ENCODE measurements at regions not wholly inside any gene's neighbourhood (a gene's known extent, or its start where the extent isn't known, plus 50 kb on each side); places are given as distances from the start of the nearest gene placed in this dataset.

GRCh38 chr3:6631376-6631775, 229.5 kb upstream of the GRM7 start:
- TF ChIP-seq, protein P1, sequence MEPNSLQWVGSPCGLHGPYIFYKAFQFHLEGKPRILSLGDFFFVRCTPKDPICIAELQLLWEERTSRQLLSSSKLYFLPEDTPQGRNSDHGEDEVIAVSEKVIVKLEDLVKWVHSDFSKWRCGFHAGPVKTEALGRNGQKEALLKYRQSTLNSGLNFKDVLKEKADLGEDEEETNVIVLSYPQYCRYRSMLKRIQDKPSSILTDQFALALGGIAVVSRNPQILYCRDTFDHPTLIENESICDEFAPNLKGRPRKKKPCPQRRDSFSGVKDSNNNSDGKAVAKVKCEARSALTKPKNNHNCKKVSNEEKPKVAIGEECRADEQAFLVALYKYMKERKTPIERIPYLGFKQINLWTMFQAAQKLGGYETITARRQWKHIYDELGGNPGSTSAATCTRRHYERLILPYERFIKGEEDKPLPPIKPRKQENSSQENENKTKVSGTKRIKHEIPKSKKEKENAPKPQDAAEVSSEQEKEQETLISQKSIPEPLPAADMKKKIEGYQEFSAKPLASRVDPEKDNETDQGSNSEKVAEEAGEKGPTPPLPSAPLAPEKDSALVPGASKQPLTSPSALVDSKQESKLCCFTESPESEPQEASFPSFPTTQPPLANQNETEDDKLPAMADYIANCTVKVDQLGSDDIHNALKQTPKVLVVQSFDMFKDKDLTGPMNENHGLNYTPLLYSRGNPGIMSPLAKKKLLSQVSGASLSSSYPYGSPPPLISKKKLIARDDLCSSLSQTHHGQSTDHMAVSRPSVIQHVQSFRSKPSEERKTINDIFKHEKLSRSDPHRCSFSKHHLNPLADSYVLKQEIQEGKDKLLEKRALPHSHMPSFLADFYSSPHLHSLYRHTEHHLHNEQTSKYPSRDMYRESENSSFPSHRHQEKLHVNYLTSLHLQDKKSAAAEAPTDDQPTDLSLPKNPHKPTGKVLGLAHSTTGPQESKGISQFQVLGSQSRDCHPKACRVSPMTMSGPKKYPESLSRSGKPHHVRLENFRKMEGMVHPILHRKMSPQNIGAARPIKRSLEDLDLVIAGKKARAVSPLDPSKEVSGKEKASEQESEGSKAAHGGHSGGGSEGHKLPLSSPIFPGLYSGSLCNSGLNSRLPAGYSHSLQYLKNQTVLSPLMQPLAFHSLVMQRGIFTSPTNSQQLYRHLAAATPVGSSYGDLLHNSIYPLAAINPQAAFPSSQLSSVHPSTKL (CRISPR knock-in tag; IDR thresholded peaks at IDR 0.05): no peak
- TF ChIP-seq ZNF775 (CRISPR knock-in tag; IDR thresholded peaks at IDR 0.05; ENCODE audit: borderline replicate concordance): no peak
- TF ChIP-seq MLLT10 (CRISPR knock-in tag; IDR thresholded peaks at IDR 0.05): no peak
- no peak for TF ChIP-seq ZBTB4 (CRISPR knock-in tag; IDR thresholded peaks at IDR 0.05; ENCODE audit: borderline replicate concordance)
- no peak for TF ChIP-seq HBP1 (CRISPR knock-in tag; IDR thresholded peaks at IDR 0.05; ENCODE audit: low read depth)
- TF ChIP-seq WIZ (CRISPR knock-in tag; IDR thresholded peaks at IDR 0.05): no peak
- TF ChIP-seq JUND (CRISPR knock-in tag; IDR thresholded peaks at IDR 0.05): no peak
- TF ChIP-seq NR1H2 (CRISPR knock-in tag; IDR thresholded peaks at IDR 0.05; ENCODE audit: borderline replicate concordance, low read depth): no peak
- TF ChIP-seq ZNF672 (CRISPR knock-in tag; IDR thresholded peaks at IDR 0.05): no peak
- no peak for TF ChIP-seq ZNF577 (CRISPR knock-in tag; IDR thresholded peaks at IDR 0.05; ENCODE audit: borderline replicate concordance, low read depth)
- no peak for TF ChIP-seq THYN1 (CRISPR knock-in tag; IDR thresholded peaks at IDR 0.05; ENCODE audit: borderline replicate concordance, low read depth)
- no peak overlapping the region for H2AFZ ChIP-seq (ENCODE audit: low read length)
- intact Hi-C loops (cut with micrococcal nuclease; ENCODE audit: unreplicated experiment): no loop called here
- no peak for ATAC-seq
- H3K4me2 ChIP-seq (ENCODE audit: low read depth, low read length): no peak overlapping the region
- no peaks in the 10 kb centered on the region for H3K27me3 ChIP-seq (ENCODE audit: control insufficient read depth in 1 of 2, insufficient read depth in 2 of 2, low read length in 2 of 2)
- DNase-seq (ENCODE audit: low spot score): no peak
- FAIRE-seq: no peak
- H3K9ac ChIP-seq (ENCODE audit: insufficient read depth, low read depth, low read length): no peak overlapping the region
- WGBS (ENCODE audit: low lambda C conversion rate): 4% methylated on average over 6 of the region's 6 CpGs
- no peaks in the 10 kb centered on the region for H3K79me2 ChIP-seq (ENCODE audit: insufficient read depth, low read length)
- no peak overlapping the region for H3K27ac ChIP-seq (ENCODE audit: extremely low read length, insufficient read depth, low read length)
- in situ Hi-C loops (cut with HindIII; ENCODE audit: extremely low pct_ligation_motif_present, low pct_unique_long_range_greater_than_20kb): no loop called here
- BruUV-seq (replicated peaks): no TSS peak
- no peaks in the 10 kb centered on the region for H4K20me1 ChIP-seq (ENCODE audit: insufficient read depth, low read length)
- POLR2A ChIA-PET: no interaction called here
- H3K4me3 ChIP-seq (replicated peaks in 1 of 3; ENCODE audit: insufficient read depth in 1 of 3, low read depth in 2 of 3, low read length in 3 of 3): no peak overlapping the region
- H3K4me1 ChIP-seq (ENCODE audit: insufficient read depth, low read length): no peaks in the 10 kb centered on the region
- H3K9me3 ChIP-seq (ENCODE audit: low read length): peaks cover 80% of the 10 kb centered on the region
- no peaks in the 10 kb centered on the region for H3K36me3 ChIP-seq (replicated peaks in 1 of 2; ENCODE audit: control insufficient read depth in 1 of 2, insufficient read depth in 2 of 2, low read length in 2 of 2)
- CTCF ChIA-PET (ENCODE audit: low intra/inter-chr PET ratio, low total read pairs): no interaction called here
